GM12878 (cell line): ENCODE measurements at regions not wholly inside any gene's neighbourhood (a gene's known extent, or its start where the extent isn't known, plus 50 kb on each side); places are given as distances from the start of the nearest gene placed in this dataset.

Experiments used
- ATAC-seq: fragments of 200-7000 bp; cut with Tn5 transposase; 3 replicates; pipeline ENCODE4 v1.9.1; 2020; ENCODE audit warnings: mild to moderate bottlenecking, moderate library complexity
- BruUV-seq: library from RNA; stranded (reverse); fragments of 400-500 nt; replicated peaks from 2 replicates; lab custom pipeline; 2021; lab: Mats Ljungman, UMichigan
- CTCF ChIA-PET: fragments of 300-600 bp; sonication (Branson Sonifier 250); formaldehyde crosslinking; extraction: SDS; loops from one replicate; lab custom pipeline; 2021; ENCODE audit warnings: inconsistent platforms; lab: Yijun Ruan, JAX
- POLR2A ChIA-PET: fragments of 350-600 bp; formaldehyde crosslinking; extraction: SDS; loops from one replicate; lab custom pipeline; 2021; ENCODE audit warnings: inconsistent platforms; lab: Charles Lee
- RAD21 ChIA-PET: fragments of 300-600 bp; sonication (Branson Sonifier 250); formaldehyde crosslinking; loops from one replicate; lab custom pipeline; 2023; ENCODE audit warnings: antibody characterized with exemption; ENCODE audit not compliant: unreplicated experiment; lab: Charles Lee
- SMC1A ChIA-PET: fragments of 300-600 bp; sonication (Branson Sonifier 250); formaldehyde crosslinking; loops from one replicate; lab custom pipeline; 2023; ENCODE audit not compliant: unreplicated experiment, uncharacterized antibody; lab: Charles Lee
- DNase-seq: peaks from one replicate; pipeline ENCODE4 v3.0.0-alpha.2; 2011; ENCODE audit warnings: low read depth, low spot score
- FAIRE-seq: peaks from 3 replicates; lab custom pipeline; 2011; peaks lifted over from hg19 to GRCh38; lab: Jason Lieb, UNC
- H2AFZ ChIP-seq: 2 replicates; pipeline ENCODE4 v1.6.0; 2011; ENCODE audit warnings: low read depth, low read length, control low read depth; ENCODE audit not compliant: control insufficient read depth
- H3K27ac ChIP-seq: 2 replicates; pipeline ENCODE4 v1.5.1; 2011; ENCODE audit warnings: control low read depth; ENCODE audit not compliant: control insufficient read depth, insufficient read depth
- H3K27me3 ChIP-seq, 2 experiments: replicated peaks in 1 of 2; 2 replicates each; pipeline versions ENCODE4 v1.6.0 to v1.6.1; 2011; ENCODE audit warnings: low read length in 1 of 2; ENCODE audit not compliant: control insufficient read depth in 2 of 2, insufficient read depth in 2 of 2
- H3K36me3 ChIP-seq, 2 experiments: 2 replicates each; pipeline ENCODE4 v1.5.1; 2011; ENCODE audit warnings: low read length in 1 of 2; ENCODE audit not compliant: control insufficient read depth in 2 of 2, insufficient read depth in 2 of 2
- H3K4me1 ChIP-seq: 2 replicates; pipeline ENCODE4 v1.6.1; 2011; ENCODE audit warnings: mild to moderate bottlenecking, low read length, moderate library complexity, mixed read lengths; ENCODE audit not compliant: control insufficient read depth, insufficient read depth
- H3K4me2 ChIP-seq: 2 replicates; pipeline ENCODE4 v1.6.0; 2011; ENCODE audit warnings: control low read depth; ENCODE audit not compliant: control insufficient read depth, insufficient read depth
- H3K4me3 ChIP-seq: fragments of 200-600 bp; sonication (generic); 2 replicates; pipeline ENCODE4 v1.5.1; 2016
- H3K79me2 ChIP-seq: 2 replicates; pipeline ENCODE4 v1.6.0; 2011; ENCODE audit warnings: low read length; ENCODE audit not compliant: control insufficient read depth, insufficient read depth
- H3K9ac ChIP-seq: 2 replicates; pipeline ENCODE4 v1.8.0; 2011; ENCODE audit warnings: low read length, control low read depth, mixed read lengths; ENCODE audit not compliant: control insufficient read depth, insufficient read depth
- H3K9me3 ChIP-seq: replicated peaks from 3 replicates; pipeline ENCODE4 v1.5.1; 2011; ENCODE audit warnings: mild to moderate bottlenecking, low read length; ENCODE audit not compliant: control insufficient read depth, insufficient read depth
- H4K20me1 ChIP-seq: 2 replicates; pipeline ENCODE4 v1.6.0; 2011; ENCODE audit not compliant: control insufficient read depth, insufficient read depth
- ASH2L ChIP-seq: fragments of 300-600, 200-600 bp; sonication (generic); IDR thresholded peaks from 2 replicates; pipeline ENCODE4 v1.6.1; 2017; ENCODE audit warnings: low read depth, mild to moderate bottlenecking, borderline replicate concordance
- ATF7 ChIP-seq: fragments of 450-650 bp; IDR thresholded peaks from 2 replicates; pipeline ENCODE4 v1.6.1; 2016; ENCODE audit warnings: low read depth, mild to moderate bottlenecking
- BMI1 ChIP-seq: fragments of 450-650 bp; IDR thresholded peaks from 2 replicates; pipeline ENCODE4 v1.6.1; 2016; ENCODE audit warnings: mild to moderate bottlenecking, moderate library complexity, borderline replicate concordance
- BRCA1 ChIP-seq: IDR thresholded peaks from 2 replicates; pipeline ENCODE4 v1.6.1; 2011; ENCODE audit warnings: low read depth, low read length, improper control_type of control experiment
- CBX3 ChIP-seq: fragments of 200-600 bp; sonication (generic); IDR thresholded peaks from 2 replicates; pipeline ENCODE4 v1.6.1; 2016; ENCODE audit warnings: low read depth, borderline replicate concordance
- FOXK2 ChIP-seq: fragments of 450-650 bp; IDR thresholded peaks from 2 replicates; pipeline ENCODE4 v1.6.1; 2017; ENCODE audit warnings: mild to moderate bottlenecking, moderate library complexity
- MEF2B ChIP-seq: fragments of 450-650 bp; IDR thresholded peaks from 2 replicates; pipeline ENCODE4 v1.6.1; 2018; ENCODE audit warnings: mild to moderate bottlenecking, moderate library complexity; ENCODE audit not compliant: partially characterized antibody, poor library complexity, severe bottlenecking
- MTA2 ChIP-seq: fragments of 450-650 bp; IDR thresholded peaks from 2 replicates; pipeline ENCODE4 v1.6.1; 2016; ENCODE audit warnings: low read depth, mild to moderate bottlenecking, moderate library complexity
- NFIC ChIP-seq: IDR thresholded peaks from 2 replicates; pipeline ENCODE4 v1.6.1; 2012; ENCODE audit warnings: low read depth, mild to moderate bottlenecking, inconsistent platforms, low read length, moderate library complexity
- NRF1 ChIP-seq: conservative IDR thresholded peaks from 2 replicates; pipeline ENCODE4 v1.6.1; 2011; ENCODE audit warnings: mild to moderate bottlenecking, low read depth, low read length, improper control_type of control experiment
- PAX8 ChIP-seq: fragments of 450-650 bp; IDR thresholded peaks from 2 replicates; pipeline ENCODE4 v1.6.1; 2017; ENCODE audit warnings: mild to moderate bottlenecking, moderate library complexity
- PML ChIP-seq: IDR thresholded peaks from 2 replicates; pipeline ENCODE4 v1.6.1; 2012; ENCODE audit warnings: low read length, inconsistent platforms
- RAD51 ChIP-seq: fragments of 450-650 bp; IDR thresholded peaks from 2 replicates; pipeline ENCODE4 v1.6.1; 2016; ENCODE audit warnings: moderate library complexity, mild to moderate bottlenecking, inconsistent platforms
- RB1 ChIP-seq: fragments of 450-650 bp; formaldehyde crosslinking; IDR thresholded peaks from 2 replicates; pipeline ENCODE4 v1.6.1; 2017; ENCODE audit warnings: mild to moderate bottlenecking, borderline replicate concordance
- RCOR1 ChIP-seq: conservative IDR thresholded peaks from 2 replicates; pipeline ENCODE4 v1.6.1; 2012; ENCODE audit warnings: low read depth, low read length, improper control_type of control experiment
- SIX5 ChIP-seq: IDR thresholded peaks from 2 replicates; pipeline ENCODE4 v1.6.1; 2011; ENCODE audit warnings: mild to moderate bottlenecking, low read depth, low read length, moderate library complexity; ENCODE audit not compliant: severe bottlenecking
- ZNF207 ChIP-seq: fragments of 450-650 bp; IDR thresholded peaks from 2 replicates; pipeline ENCODE4 v1.6.1; 2014; ENCODE audit warnings: antibody characterized with exemption, mild to moderate bottlenecking, borderline replicate concordance
- ZNF217 ChIP-seq: fragments of 450-650 bp; IDR thresholded peaks from 2 replicates; pipeline ENCODE4 v1.6.1; 2017; ENCODE audit warnings: antibody characterized with exemption, mild to moderate bottlenecking
- WGBS: methylation state at CpG from one replicate; pipeline ENCODE4 v1.1.6; 2016; ENCODE audit warnings: low lambda C conversion rate; ENCODE audit not compliant: insufficient replicate concordance, insufficient coverage; ENCODE audit errors: missing lambda C conversion rate; 5-methylcytosine and 5-hydroxymethylcytosine counted together
- in situ Hi-C: fragments of 300-500 bp; cut with MboI; formaldehyde crosslinking; loops from 9 replicates; pipeline ENCODE4 v1.14.3; 2018; ENCODE audit warnings: mixed read lengths
- intact Hi-C: fragments of 100-400 bp; cut with micrococcal nuclease; formaldehyde crosslinking; loops from one replicate; pipeline ENCODE4 v1.14.2; 2022; ENCODE audit not compliant: unreplicated experiment
- TF ChIP-seq, protein P1 (sequence below): fragments of 450-650 bp; IDR thresholded peaks from 2 replicates; pipeline ENCODE4 v1.6.1; 2017; ENCODE audit warnings: low read depth, mild to moderate bottlenecking, moderate library complexity
- TF ChIP-seq, protein P2 (sequence below): fragments of 450-650 bp; IDR thresholded peaks from 2 replicates; pipeline ENCODE4 v1.6.1; 2017; ENCODE audit warnings: mild to moderate bottlenecking, moderate library complexity

DNA sequence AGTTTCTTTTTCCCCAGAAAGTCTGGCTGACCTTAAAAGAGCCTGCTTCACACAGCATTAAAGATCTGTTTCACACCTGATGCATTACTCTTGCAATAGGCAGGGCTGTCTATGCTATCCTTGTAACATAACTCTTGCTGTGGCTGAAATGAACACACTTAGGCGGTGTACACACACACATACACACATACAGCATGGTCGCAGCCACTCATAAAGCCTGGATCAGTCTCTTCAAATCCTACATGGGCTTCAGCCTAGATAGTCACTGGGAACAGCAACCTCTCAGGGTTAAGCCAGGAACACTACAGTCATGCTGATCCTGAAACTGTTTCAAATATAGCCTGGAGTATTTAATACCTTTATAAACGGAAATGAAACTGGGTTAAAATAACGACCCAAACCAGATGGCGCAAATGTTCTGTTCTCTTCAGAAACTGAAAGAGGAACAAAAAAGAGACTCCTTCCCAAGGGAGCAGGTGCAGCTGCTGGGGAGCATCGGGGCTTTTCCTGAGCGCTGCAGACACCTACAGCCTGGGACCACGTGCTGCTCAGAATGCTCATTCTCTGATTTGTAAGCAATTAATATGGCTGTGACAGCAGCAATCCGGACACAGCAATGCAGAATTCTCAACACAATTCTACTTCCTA, 61.0 kb upstream of the SFMBT2 start:
- Histone ChIP-seq H3K9me3 (peaks cover 4% of the 10 kb centered on the region; the same call in 2 of the 3 replicates), H3K27me3 (no peaks in the 10 kb centered on the region), H4K20me1 (no peaks in the 10 kb centered on the region), H3K4me3 (peak overlapping the region; percentile 51; the same call in 1 of the 2 replicates), H3K4me1 (peaks cover 67% of the 10 kb centered on the region), H2AFZ (no peak overlapping the region), H3K9ac (peak overlapping the region; percentile 36), H3K36me3 (no peaks in the 10 kb centered on the region), H3K27ac (peak overlapping the region; percentile 88), H3K4me2 (peak overlapping the region; percentile 84), H3K79me2 (peaks cover 5% of the 10 kb centered on the region)
- in situ Hi-C loops (no loop called here), intact Hi-C loops (loop anchor here (1.0 to 10.0 kb wide), 7 partner anchors 15 to 1197 kb away; no protein-coding TSS in a partner anchor)
- ChIA-PET RAD21 (interaction anchor here (0.8 to 2.7 kb wide), 15 partner anchors 8 to 61 kb away, joined by 3 to 23 read pairs (median 7); partner anchors contain the start of gene SFMBT2), SMC1A (interaction anchor here (0.9 to 3.6 kb wide), 25 partner anchors 9 to 215 kb away, joined by 3 to 29 read pairs (median 5); partner anchors contain the start of gene SFMBT2), CTCF (interaction anchor here (0.7 to 3.5 kb wide), 12 partner anchors 10 to 213 kb away, joined by 3 to 16 read pairs (median 4); no protein-coding TSS in a partner anchor), POLR2A (interaction anchor here (0.8 to 2.6 kb wide), 8 partner anchors 12 to 316 kb away, joined by 3 to 10 read pairs (median 4); partner anchors contain the start of genes ATP5F1C and KIN)
- ATAC-seq (peak; percentile 87), FAIRE-seq (peak; percentile 91), DNase-seq (peak; percentile 98)
- 2% methylated on average over 9 of the region's 9 CpGs for WGBS
- no TSS peak for BruUV-seq
- TF ChIP-seq NFIC (peak; percentile 100), CBX3 (no peak), RAD51 (peak; percentile 96), RCOR1 (peak; percentile 72), PML (peak; percentile 76; the same call in 1 of the 2 replicates), FOXK2 (no peak), ATF7 (peak; percentile 88), ASH2L (no peak), BMI1 (peak; percentile 86), MTA2 (peak; percentile 99), BRCA1 (no peak), ZNF207 (0 out of 2 replicates have a peak, but pooled peaks have one; percentile 58), SIX5 (no peak), NRF1 (no peak), MEF2B (peak; percentile 100), ZNF217 (no peak), RB1 (peak; percentile 34; the same call in 1 of the 2 replicates), PAX8 (no peak)
- TF ChIP-seq, protein P1, sequence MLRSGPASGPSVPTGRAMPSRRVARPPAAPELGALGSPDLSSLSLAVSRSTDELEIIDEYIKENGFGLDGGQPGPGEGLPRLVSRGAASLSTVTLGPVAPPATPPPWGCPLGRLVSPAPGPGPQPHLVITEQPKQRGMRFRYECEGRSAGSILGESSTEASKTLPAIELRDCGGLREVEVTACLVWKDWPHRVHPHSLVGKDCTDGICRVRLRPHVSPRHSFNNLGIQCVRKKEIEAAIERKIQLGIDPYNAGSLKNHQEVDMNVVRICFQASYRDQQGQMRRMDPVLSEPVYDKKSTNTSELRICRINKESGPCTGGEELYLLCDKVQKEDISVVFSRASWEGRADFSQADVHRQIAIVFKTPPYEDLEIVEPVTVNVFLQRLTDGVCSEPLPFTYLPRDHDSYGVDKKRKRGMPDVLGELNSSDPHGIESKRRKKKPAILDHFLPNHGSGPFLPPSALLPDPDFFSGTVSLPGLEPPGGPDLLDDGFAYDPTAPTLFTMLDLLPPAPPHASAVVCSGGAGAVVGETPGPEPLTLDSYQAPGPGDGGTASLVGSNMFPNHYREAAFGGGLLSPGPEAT = peak; percentile 99
- TF ChIP-seq, protein P2, sequence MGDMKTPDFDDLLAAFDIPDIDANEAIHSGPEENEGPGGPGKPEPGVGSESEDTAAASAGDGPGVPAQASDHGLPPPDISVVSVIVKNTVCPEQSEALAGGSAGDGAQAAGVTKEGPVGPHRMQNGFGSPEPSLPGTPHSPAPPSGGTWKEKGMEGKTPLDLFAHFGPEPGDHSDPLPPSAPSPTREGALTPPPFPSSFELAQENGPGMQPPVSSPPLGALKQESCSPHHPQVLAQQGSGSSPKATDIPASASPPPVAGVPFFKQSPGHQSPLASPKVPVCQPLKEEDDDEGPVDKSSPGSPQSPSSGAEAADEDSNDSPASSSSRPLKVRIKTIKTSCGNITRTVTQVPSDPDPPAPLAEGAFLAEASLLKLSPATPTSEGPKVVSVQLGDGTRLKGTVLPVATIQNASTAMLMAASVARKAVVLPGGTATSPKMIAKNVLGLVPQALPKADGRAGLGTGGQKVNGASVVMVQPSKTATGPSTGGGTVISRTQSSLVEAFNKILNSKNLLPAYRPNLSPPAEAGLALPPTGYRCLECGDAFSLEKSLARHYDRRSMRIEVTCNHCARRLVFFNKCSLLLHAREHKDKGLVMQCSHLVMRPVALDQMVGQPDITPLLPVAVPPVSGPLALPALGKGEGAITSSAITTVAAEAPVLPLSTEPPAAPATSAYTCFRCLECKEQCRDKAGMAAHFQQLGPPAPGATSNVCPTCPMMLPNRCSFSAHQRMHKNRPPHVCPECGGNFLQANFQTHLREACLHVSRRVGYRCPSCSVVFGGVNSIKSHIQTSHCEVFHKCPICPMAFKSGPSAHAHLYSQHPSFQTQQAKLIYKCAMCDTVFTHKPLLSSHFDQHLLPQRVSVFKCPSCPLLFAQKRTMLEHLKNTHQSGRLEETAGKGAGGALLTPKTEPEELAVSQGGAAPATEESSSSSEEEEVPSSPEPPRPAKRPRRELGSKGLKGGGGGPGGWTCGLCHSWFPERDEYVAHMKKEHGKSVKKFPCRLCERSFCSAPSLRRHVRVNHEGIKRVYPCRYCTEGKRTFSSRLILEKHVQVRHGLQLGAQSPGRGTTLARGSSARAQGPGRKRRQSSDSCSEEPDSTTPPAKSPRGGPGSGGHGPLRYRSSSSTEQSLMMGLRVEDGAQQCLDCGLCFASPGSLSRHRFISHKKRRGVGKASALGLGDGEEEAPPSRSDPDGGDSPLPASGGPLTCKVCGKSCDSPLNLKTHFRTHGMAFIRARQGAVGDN = peak; percentile 77
